ENCODE measurements at regions not wholly inside any gene's neighbourhood (a gene's known extent, or its start where the extent isn't known, plus 50 kb on each side); places are given as distances from the start of the nearest gene placed in this dataset.

DNA sequence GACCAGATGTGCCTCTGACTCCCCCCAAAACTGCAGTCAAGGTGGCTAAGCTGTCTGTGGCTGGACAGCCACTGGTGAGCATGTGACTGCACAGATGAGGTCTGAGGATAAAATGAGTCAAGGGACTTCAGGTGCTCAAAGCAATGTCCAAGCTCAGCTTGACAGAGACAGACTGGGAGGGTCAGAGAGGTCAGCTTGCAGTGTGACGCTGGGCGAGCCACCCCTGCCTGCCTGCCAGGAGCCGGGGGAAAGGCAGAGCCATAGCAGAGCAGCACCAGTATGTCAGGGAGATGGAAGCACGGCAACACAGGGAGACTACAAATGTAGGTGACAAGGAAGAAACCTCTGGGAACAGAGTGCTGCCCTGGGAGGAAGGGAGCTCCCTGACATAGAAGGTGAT, 399.4 kb downstream of the OCA2 start:
- Histone ChIP-seq H3K9me2 (ENCODE audit: insufficient read depth, low read length) (no peaks in the 10 kb centered on the region), H3K79me2 (ENCODE audit: insufficient read depth, low read depth, low read length) (no peaks in the 10 kb centered on the region), H3K4me3 (ENCODE audit: low read depth, low read length, poor library complexity, severe bottlenecking) (no peak overlapping the region), H3K36me3 (ENCODE audit: insufficient read depth, low read length) (no peaks in the 10 kb centered on the region), H3K9me3 (ENCODE audit: low read length) (no peaks in the 10 kb centered on the region), H3K4me2 (ENCODE audit: low read length) (no peak overlapping the region), H2AFZ (ENCODE audit: low read length) (no peak overlapping the region), H4K20me1 (ENCODE audit: insufficient read depth, low read length) (no peaks in the 10 kb centered on the region), H3K27ac (ENCODE audit: low read depth, low read length, poor library complexity, severe bottlenecking) (no peak overlapping the region), H3K4me1 (ENCODE audit: insufficient read depth, low read length, poor library complexity, severe bottlenecking) (no peaks in the 10 kb centered on the region)
- intact Hi-C loops (cut with micrococcal nuclease; ENCODE audit: unreplicated experiment) = no loop called here
- CTCF ChIA-PET (ENCODE audit: unreplicated experiment) = no interaction called here
- TF ChIP-seq, protein P1, sequence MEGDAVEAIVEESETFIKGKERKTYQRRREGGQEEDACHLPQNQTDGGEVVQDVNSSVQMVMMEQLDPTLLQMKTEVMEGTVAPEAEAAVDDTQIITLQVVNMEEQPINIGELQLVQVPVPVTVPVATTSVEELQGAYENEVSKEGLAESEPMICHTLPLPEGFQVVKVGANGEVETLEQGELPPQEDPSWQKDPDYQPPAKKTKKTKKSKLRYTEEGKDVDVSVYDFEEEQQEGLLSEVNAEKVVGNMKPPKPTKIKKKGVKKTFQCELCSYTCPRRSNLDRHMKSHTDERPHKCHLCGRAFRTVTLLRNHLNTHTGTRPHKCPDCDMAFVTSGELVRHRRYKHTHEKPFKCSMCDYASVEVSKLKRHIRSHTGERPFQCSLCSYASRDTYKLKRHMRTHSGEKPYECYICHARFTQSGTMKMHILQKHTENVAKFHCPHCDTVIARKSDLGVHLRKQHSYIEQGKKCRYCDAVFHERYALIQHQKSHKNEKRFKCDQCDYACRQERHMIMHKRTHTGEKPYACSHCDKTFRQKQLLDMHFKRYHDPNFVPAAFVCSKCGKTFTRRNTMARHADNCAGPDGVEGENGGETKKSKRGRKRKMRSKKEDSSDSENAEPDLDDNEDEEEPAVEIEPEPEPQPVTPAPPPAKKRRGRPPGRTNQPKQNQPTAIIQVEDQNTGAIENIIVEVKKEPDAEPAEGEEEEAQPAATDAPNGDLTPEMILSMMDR (conservative IDR thresholded peaks at IDR 0.05; ENCODE audit: low read length) = no peak
- TF ChIP-seq EZH2phosphoT487 (IDR thresholded peaks at IDR 0.05; ENCODE audit: borderline replicate concordance, low read depth, low read length) = no peak
- no TSS peak for BruUV-seq (replicated peaks)
- POLR2A ChIA-PET = no interaction called here
- DNase-seq (ENCODE audit: low spot score) = no peak

DNA sequence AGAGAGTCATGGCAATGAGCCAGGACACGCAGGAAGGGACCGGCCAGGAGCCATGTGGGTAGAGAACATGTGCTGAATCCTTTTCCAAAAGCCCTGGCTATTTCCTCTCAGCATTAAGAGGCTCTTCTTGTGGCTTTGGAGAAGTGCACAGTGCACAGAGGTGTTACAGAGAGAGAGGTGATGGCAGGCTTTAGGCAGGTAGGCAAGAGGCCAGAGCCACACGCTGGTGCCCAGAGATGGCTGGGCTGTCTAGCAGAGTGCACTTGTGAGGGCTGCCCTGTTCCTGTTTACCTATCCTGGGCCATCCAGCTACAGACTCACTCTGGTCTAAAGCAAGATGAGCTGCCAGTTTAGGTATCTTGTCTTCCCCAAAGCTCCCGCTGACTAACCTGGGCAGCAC, 402.6 kb downstream of the OCA2 start:
- DNase-seq (ENCODE audit: low spot score) = no peak
- Histone ChIP-seq H3K4me1 (ENCODE audit: insufficient read depth, low read length, poor library complexity, severe bottlenecking) (no peaks in the 10 kb centered on the region), H3K36me3 (ENCODE audit: insufficient read depth, low read length) (no peaks in the 10 kb centered on the region), H3K79me2 (ENCODE audit: insufficient read depth, low read depth, low read length) (no peaks in the 10 kb centered on the region), H3K9me2 (ENCODE audit: insufficient read depth, low read length) (no peaks in the 10 kb centered on the region), H3K9me3 (ENCODE audit: low read length) (no peaks in the 10 kb centered on the region), H2AFZ (ENCODE audit: low read length) (no peak overlapping the region), H3K4me3 (ENCODE audit: low read depth, low read length, poor library complexity, severe bottlenecking) (no peak overlapping the region), H3K27ac (ENCODE audit: low read depth, low read length, poor library complexity, severe bottlenecking) (no peak overlapping the region), H4K20me1 (ENCODE audit: insufficient read depth, low read length) (no peaks in the 10 kb centered on the region), H3K4me2 (ENCODE audit: low read length) (no peak overlapping the region)
- ChIA-PET POLR2A (no interaction called here), CTCF (ENCODE audit: unreplicated experiment) (no interaction called here)
- TF ChIP-seq, protein P1 (conservative IDR thresholded peaks at IDR 0.05; ENCODE audit: low read length) = no peak
- no peak for TF ChIP-seq EZH2phosphoT487 (IDR thresholded peaks at IDR 0.05; ENCODE audit: borderline replicate concordance, low read depth, low read length)
- intact Hi-C loops (cut with micrococcal nuclease; ENCODE audit: unreplicated experiment) = no loop called here
- BruUV-seq (replicated peaks) = no TSS peak

DNA sequence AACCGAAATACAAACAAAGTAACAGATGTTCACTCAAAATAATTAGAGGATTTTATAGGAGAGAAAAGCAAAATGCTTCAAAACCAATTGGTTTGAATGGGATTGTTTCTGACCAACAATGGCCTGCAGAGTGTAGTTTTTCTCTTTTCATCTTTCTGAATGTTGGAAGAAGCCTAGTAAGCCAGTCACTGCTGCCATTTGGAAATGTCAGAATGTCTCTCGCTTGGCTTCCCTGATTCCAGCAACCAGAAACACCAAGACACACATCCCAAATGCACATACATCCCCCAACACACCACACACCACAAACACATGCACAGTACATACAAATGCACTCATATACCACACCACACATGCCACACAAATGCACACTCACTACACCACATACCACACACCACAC, 403.4 kb downstream of the OCA2 start:
- TF ChIP-seq, protein P1 (conservative IDR thresholded peaks at IDR 0.05; ENCODE audit: low read length) = no peak
- no peak for TF ChIP-seq EZH2phosphoT487 (IDR thresholded peaks at IDR 0.05; ENCODE audit: borderline replicate concordance, low read depth, low read length)
- no peak overlapping the region for H3K4me2 ChIP-seq (ENCODE audit: low read length)
- no peaks in the 10 kb centered on the region for H3K79me2 ChIP-seq (ENCODE audit: insufficient read depth, low read depth, low read length)
- H4K20me1 ChIP-seq (ENCODE audit: insufficient read depth, low read length) = no peaks in the 10 kb centered on the region
- H2AFZ ChIP-seq (ENCODE audit: low read length) = no peak overlapping the region
- H3K4me3 ChIP-seq (ENCODE audit: low read depth, low read length, poor library complexity, severe bottlenecking) = no peak overlapping the region
- CTCF ChIA-PET (ENCODE audit: unreplicated experiment) = no interaction called here
- H3K9me3 ChIP-seq (ENCODE audit: low read length) = no peaks in the 10 kb centered on the region
- H3K9me2 ChIP-seq (ENCODE audit: insufficient read depth, low read length) = no peaks in the 10 kb centered on the region
- intact Hi-C loops (cut with micrococcal nuclease; ENCODE audit: unreplicated experiment) = no loop called here
- no peak overlapping the region for H3K27ac ChIP-seq (ENCODE audit: low read depth, low read length, poor library complexity, severe bottlenecking)
- no TSS peak for BruUV-seq (replicated peaks)
- DNase-seq (ENCODE audit: low spot score) = no peak
- H3K36me3 ChIP-seq (ENCODE audit: insufficient read depth, low read length) = no peaks in the 10 kb centered on the region
- H3K4me1 ChIP-seq (ENCODE audit: insufficient read depth, low read length, poor library complexity, severe bottlenecking) = no peaks in the 10 kb centered on the region
- POLR2A ChIA-PET = no interaction called here
